ENCODE measurements at regions not wholly inside any gene's neighbourhood (a gene's known extent, or its start where the extent isn't known, plus 50 kb on each side); places are given as distances from the start of the nearest gene placed in this dataset.

- TF ChIP-seq, protein P1, sequence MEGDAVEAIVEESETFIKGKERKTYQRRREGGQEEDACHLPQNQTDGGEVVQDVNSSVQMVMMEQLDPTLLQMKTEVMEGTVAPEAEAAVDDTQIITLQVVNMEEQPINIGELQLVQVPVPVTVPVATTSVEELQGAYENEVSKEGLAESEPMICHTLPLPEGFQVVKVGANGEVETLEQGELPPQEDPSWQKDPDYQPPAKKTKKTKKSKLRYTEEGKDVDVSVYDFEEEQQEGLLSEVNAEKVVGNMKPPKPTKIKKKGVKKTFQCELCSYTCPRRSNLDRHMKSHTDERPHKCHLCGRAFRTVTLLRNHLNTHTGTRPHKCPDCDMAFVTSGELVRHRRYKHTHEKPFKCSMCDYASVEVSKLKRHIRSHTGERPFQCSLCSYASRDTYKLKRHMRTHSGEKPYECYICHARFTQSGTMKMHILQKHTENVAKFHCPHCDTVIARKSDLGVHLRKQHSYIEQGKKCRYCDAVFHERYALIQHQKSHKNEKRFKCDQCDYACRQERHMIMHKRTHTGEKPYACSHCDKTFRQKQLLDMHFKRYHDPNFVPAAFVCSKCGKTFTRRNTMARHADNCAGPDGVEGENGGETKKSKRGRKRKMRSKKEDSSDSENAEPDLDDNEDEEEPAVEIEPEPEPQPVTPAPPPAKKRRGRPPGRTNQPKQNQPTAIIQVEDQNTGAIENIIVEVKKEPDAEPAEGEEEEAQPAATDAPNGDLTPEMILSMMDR (IDR thresholded peaks at IDR 0.05; ENCODE audit: insufficient read depth, low read length, severe bottlenecking): no peak
- FAIRE-seq (no peak), DNase-seq (ENCODE audit: low read depth) (no peak)
- Histone ChIP-seq H3K36me3 (ENCODE audit: control insufficient read depth, insufficient read depth, low read length) (no peaks in the 10 kb centered on the region), H3K4me3 (ENCODE audit: low read depth, low read length) (no peak overlapping the region), H3K27me3 (ENCODE audit: control insufficient read depth, insufficient read depth, low read length) (no peaks in the 10 kb centered on the region)
These were observed 93.4 kb downstream of the RRAGC start for GRCh38 chr1:38766125-38766524.

DNA sequence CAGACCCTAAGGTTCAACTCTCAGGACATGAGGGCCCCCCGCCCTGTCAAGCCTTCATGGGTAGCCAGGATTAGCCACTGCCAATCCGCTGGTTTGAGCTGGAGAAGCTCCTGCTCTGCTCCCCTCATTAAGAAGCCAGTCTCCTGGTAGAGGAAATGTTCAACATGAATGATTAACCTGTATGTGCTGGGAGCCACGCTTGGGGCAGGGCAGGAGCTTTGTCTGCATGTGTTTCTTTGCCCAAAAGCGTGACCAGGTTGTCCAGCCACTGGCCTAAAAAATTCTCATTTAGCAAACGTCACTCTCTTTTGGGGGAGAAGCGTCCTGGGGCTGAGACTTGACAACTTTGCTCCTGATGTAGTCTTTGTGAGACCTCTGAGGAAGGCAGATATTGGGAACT lies 96.5 kb downstream of the RRAGC start:
- H3K27me3 ChIP-seq (ENCODE audit: control insufficient read depth, insufficient read depth, low read length): no peaks in the 10 kb centered on the region
- TF ChIP-seq, protein P1 (IDR thresholded peaks at IDR 0.05; ENCODE audit: insufficient read depth, low read length, severe bottlenecking): no peak
- H3K36me3 ChIP-seq (ENCODE audit: control insufficient read depth, insufficient read depth, low read length): no peaks in the 10 kb centered on the region
- H3K4me3 ChIP-seq (ENCODE audit: low read depth, low read length): no peak overlapping the region
- FAIRE-seq (no peak), DNase-seq (ENCODE audit: low read depth) (no peak)

DNA sequence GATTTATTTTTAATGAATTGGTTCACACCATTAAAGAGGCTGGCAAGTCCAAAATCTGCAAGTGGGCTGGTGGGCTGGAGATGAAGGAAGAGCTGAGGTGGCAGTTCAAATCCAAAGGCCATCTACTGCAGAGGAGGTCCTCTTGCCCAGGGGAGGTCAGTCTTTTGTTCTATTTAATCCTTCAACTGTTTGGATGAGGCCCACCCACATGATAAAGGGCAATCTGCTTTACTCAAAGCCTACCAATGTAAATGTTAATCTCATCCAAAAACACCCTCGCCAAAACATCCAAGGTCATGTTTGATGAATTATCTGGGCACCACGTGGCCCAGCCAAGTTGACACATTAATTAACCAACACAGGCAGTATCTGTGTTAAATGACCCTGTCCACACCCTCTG lies 99.0 kb downstream of the RRAGC start:
- H3K27me3 ChIP-seq (ENCODE audit: control insufficient read depth, insufficient read depth, low read length): no peaks in the 10 kb centered on the region
- TF ChIP-seq, protein P1 (IDR thresholded peaks at IDR 0.05; ENCODE audit: insufficient read depth, low read length, severe bottlenecking): no peak
- FAIRE-seq: no peak

DNA sequence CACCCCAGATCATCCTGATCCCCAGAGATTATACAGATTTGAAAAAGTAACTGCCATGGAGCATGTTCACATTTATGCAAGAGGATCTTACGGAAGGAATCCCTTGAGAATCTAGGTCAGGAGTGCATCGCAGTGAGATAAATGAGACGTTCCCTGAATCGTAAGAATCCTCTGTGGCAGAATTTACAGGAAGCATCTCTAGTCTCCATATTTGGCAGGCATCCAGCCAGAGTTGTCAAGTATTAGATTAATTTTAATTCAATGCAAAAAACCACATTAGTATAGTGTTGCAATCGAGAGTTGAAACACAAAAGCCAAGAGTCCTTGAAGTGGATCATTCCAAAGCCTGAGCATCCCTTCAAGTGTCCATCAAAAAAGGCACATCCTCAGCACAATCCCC lies 100.8 kb downstream of the RRAGC start:
- H3K4me3 ChIP-seq (ENCODE audit: low read depth, low read length): no peak overlapping the region
- H3K36me3 ChIP-seq (ENCODE audit: control insufficient read depth, insufficient read depth, low read length): no peaks in the 10 kb centered on the region
- DNase-seq (ENCODE audit: low read depth) (no peak), FAIRE-seq (no peak)
- no peaks in the 10 kb centered on the region for H3K27me3 ChIP-seq (ENCODE audit: control insufficient read depth, insufficient read depth, low read length)
- TF ChIP-seq, protein P1 (IDR thresholded peaks at IDR 0.05; ENCODE audit: insufficient read depth, low read length, severe bottlenecking): no peak

More for the DNA sequence above, 99.0 kb downstream of the RRAGC start:
- no peak for DNase-seq (ENCODE audit: low read depth)
- Histone ChIP-seq H3K36me3 (ENCODE audit: control insufficient read depth, insufficient read depth, low read length) (no peaks in the 10 kb centered on the region), H3K4me3 (ENCODE audit: low read depth, low read length) (no peak overlapping the region)

GRCh38 chr1:38746941-38747600 lies 112.5 kb downstream of the RRAGC start:
- no peak for FAIRE-seq
- DNase-seq (ENCODE audit: low read depth): no peak
- Histone ChIP-seq H3K27me3 (ENCODE audit: control insufficient read depth, insufficient read depth, low read length) (no peaks in the 10 kb centered on the region), H3K4me3 (ENCODE audit: low read depth, low read length) (no peak overlapping the region), H3K36me3 (ENCODE audit: control insufficient read depth, insufficient read depth, low read length) (no peaks in the 10 kb centered on the region)
- TF ChIP-seq, protein P1 (IDR thresholded peaks at IDR 0.05; ENCODE audit: insufficient read depth, low read length, severe bottlenecking): no peak

DNA sequence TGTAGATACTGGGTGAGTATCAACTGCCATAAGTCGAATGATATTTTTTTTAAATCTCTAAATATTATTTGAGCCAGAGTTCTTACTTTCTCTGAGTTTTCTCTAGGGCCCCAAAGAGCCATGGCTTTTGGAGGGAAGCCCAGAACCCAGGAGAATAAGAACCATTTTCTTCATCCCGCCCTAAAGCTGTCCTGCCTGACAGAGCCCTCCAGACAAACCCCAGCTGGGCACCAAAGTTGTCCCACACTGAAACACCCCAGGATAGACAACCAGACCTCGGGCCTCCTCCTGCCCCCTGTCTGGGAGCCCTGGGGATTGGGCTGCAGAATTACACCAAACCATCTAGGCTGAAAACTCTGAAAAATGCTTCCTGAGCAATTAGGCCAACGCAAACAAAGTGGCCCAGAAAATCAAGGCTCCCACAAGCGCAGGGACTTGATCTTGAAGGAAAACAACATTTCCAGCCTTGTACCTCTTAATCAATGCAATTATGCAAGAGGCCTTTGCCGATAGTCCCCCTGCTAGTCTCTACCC lies 113.1 kb downstream of the RRAGC start:
- no peaks in the 10 kb centered on the region for H3K27me3 ChIP-seq (ENCODE audit: control insufficient read depth, insufficient read depth, low read length)
- TF ChIP-seq, protein P1 (IDR thresholded peaks at IDR 0.05; ENCODE audit: insufficient read depth, low read length, severe bottlenecking): no peak
- H3K4me3 ChIP-seq (ENCODE audit: low read depth, low read length): no peak overlapping the region
- FAIRE-seq (no peak), DNase-seq (ENCODE audit: low read depth) (no peak)
- H3K36me3 ChIP-seq (ENCODE audit: control insufficient read depth, insufficient read depth, low read length): no peaks in the 10 kb centered on the region
